ENCODE measurements at regions not wholly inside any gene's neighbourhood (a gene's known extent, or its start where the extent isn't known, plus 50 kb on each side); places are given as distances from the start of the nearest gene placed in this dataset.
"Not testable (repeated sequence)": the region's sequence is repeated elsewhere in the genome, so short reads cannot be mapped to it uniquely, and the experiment has no call there.

DNA sequence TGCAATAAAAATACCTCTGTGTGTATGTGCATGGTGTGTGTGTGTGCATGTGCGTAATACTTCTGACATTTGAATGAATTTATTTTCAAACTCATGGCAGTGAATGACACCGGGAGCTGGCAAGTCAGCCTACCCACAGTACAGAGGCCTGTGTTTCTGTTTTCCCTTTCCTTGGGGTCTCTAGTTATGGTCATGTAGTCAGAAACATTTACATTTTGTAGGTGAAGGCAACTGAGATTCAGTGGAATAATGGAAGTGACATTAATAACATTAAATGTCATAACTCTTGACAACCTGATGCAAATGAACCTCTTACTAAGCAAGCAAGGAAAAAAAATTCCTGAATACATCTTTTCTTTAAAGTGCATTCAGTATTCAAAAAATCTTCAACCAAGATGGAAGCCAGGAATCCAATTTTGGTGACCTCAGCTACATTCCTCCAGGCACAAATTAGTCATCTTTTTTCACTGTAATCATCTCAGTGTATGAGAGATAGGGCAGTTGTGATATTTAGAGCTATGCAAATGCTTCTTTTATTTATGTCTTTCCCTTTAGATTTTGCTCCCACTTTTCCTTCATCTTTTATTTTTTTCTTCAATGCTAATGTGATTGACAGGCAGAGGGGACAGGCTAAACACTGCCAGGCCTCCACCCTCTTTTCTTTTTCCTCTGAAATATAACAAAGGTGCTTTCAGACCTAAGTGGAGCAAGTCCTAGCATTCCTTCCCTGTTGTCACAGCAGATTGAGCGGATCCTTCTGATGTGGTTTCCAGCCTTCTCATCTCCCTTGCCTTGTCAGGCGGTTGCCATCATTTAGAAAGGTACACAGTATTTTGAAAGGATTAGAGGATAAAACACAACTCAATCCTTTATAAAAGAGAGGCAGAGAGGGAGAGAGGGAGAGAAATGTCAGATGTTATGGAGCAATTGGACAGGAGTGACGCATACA lies 569.8 kb upstream of the ADAMTS16 start:
- Mint-ChIP-seq H3K36me3 (peaks cover 5% of the 10 kb centered on the region), H3K4me3 (no peak overlapping the region), H3K27ac (no peak overlapping the region), H3K9me3 (peaks cover 17% of the 10 kb centered on the region), H3K27me3 (no peaks in the 10 kb centered on the region), H3K4me1 (ENCODE audit: low read depth in 2 of 2) (no peaks in the 10 kb centered on the region)
- ATAC-seq (no peak), DNase-seq (ENCODE audit: low spot score) (no peak)

- Mint-ChIP-seq H3K36me3 (peaks cover 5% of the 10 kb centered on the region), H3K4me1 (ENCODE audit: low read depth in 2 of 2) (no peaks in the 10 kb centered on the region), H3K27me3 (no peaks in the 10 kb centered on the region), H3K9me3 (peaks cover 17% of the 10 kb centered on the region), H3K4me3 (no peak overlapping the region), H3K27ac (no peak overlapping the region)
- no peak for DNase-seq (ENCODE audit: low spot score)
- ATAC-seq = no peak
Measured at GRCh38 chr5:4571248-4571948, 568.7 kb upstream of the ADAMTS16 start.

GRCh38 chr5:4572311-4573100 lies 567.6 kb upstream of the ADAMTS16 start:
- ATAC-seq = no peak
- no peak overlapping the region for H3K27ac Mint-ChIP-seq
- no peak for DNase-seq (ENCODE audit: low spot score)
- no peak overlapping the region for H3K4me3 Mint-ChIP-seq
- H3K36me3 Mint-ChIP-seq = peaks cover 5% of the 10 kb centered on the region
- H3K9me3 Mint-ChIP-seq = peaks cover 15% of the 10 kb centered on the region
- no peaks in the 10 kb centered on the region for H3K4me1 Mint-ChIP-seq (ENCODE audit: low read depth in 2 of 2)
- no peaks in the 10 kb centered on the region for H3K27me3 Mint-ChIP-seq

GRCh38 chr5:4575608-4576007 lies 564.5 kb upstream of the ADAMTS16 start:
- H3K27me3 Mint-ChIP-seq = no peaks in the 10 kb centered on the region
- ATAC-seq (no peak), DNase-seq (ENCODE audit: low spot score) (no peak)
- peaks cover 5% of the 10 kb centered on the region for H3K36me3 Mint-ChIP-seq
- H3K4me3 Mint-ChIP-seq = no peak overlapping the region
- H3K4me1 Mint-ChIP-seq (ENCODE audit: low read depth in 2 of 2) = no peaks in the 10 kb centered on the region
- H3K9me3 Mint-ChIP-seq = peaks cover 8% of the 10 kb centered on the region
- H3K27ac Mint-ChIP-seq = no peak overlapping the region

- DNase-seq (ENCODE audit: low spot score) = no peak
- no peak overlapping the region for H3K27ac Mint-ChIP-seq
Measured at GRCh38 chr5:4576161-4576748, 563.9 kb upstream of the ADAMTS16 start.

GRCh38 chr5:4576908-4577307 lies 563.2 kb upstream of the ADAMTS16 start:
- no peaks in the 10 kb centered on the region for H3K27me3 Mint-ChIP-seq

More at GRCh38 chr5:4576161-4576748, 563.9 kb upstream of the ADAMTS16 start:
- Mint-ChIP-seq H3K36me3 (peaks cover 5% of the 10 kb centered on the region), H3K4me3 (no peak overlapping the region), H3K9me3 (peaks cover 9% of the 10 kb centered on the region), H3K27me3 (no peaks in the 10 kb centered on the region), H3K4me1 (ENCODE audit: low read depth in 2 of 2) (no peaks in the 10 kb centered on the region)
- no peak for ATAC-seq

GRCh38 chr5:4579679-4580078 lies 560.5 kb upstream of the ADAMTS16 start:
- no peaks in the 10 kb centered on the region for H3K27me3 Mint-ChIP-seq
- ATAC-seq (no peak), DNase-seq (ENCODE audit: low spot score) (no peak)
- no peak overlapping the region for H3K27ac Mint-ChIP-seq
- no peak overlapping the region for H3K4me3 Mint-ChIP-seq
- H3K36me3 Mint-ChIP-seq = no peaks in the 10 kb centered on the region
- no peaks in the 10 kb centered on the region for H3K4me1 Mint-ChIP-seq (ENCODE audit: low read depth in 2 of 2)
- H3K9me3 Mint-ChIP-seq = peaks cover 6% of the 10 kb centered on the region

More at GRCh38 chr5:4576908-4577307, 563.2 kb upstream of the ADAMTS16 start:
- peaks cover 9% of the 10 kb centered on the region for H3K9me3 Mint-ChIP-seq
- no peaks in the 10 kb centered on the region for H3K4me1 Mint-ChIP-seq (ENCODE audit: low read depth in 2 of 2)
- ATAC-seq (no peak), DNase-seq (ENCODE audit: low spot score) (no peak)
- no peak overlapping the region for H3K27ac Mint-ChIP-seq
- no peak overlapping the region for H3K4me3 Mint-ChIP-seq
- peaks cover 5% of the 10 kb centered on the region for H3K36me3 Mint-ChIP-seq

- Mint-ChIP-seq H3K36me3 (no peaks in the 10 kb centered on the region), H3K9me3 (peaks cover 6% of the 10 kb centered on the region), H3K27me3 (no peaks in the 10 kb centered on the region), H3K4me1 (ENCODE audit: low read depth in 2 of 2) (no peaks in the 10 kb centered on the region), H3K4me3 (no peak overlapping the region), H3K27ac (no peak overlapping the region)
- peak in 1 of 2 donors; percentile 17 for ATAC-seq
- DNase-seq (ENCODE audit: low spot score) = no peak
Measured at GRCh38 chr5:4580772-4581171, 559.4 kb upstream of the ADAMTS16 start.

GRCh38 chr5:4581289-4581688 lies 558.8 kb upstream of the ADAMTS16 start:
- no peak overlapping the region for H3K4me3 Mint-ChIP-seq
- H3K27me3 Mint-ChIP-seq = no peaks in the 10 kb centered on the region
- no peaks in the 10 kb centered on the region for H3K36me3 Mint-ChIP-seq
- peaks cover 9% of the 10 kb centered on the region for H3K9me3 Mint-ChIP-seq
- ATAC-seq (no peak), DNase-seq (ENCODE audit: low spot score) (no peak)
- H3K4me1 Mint-ChIP-seq (ENCODE audit: low read depth in 2 of 2) = no peaks in the 10 kb centered on the region
- H3K27ac Mint-ChIP-seq = no peak overlapping the region

DNA sequence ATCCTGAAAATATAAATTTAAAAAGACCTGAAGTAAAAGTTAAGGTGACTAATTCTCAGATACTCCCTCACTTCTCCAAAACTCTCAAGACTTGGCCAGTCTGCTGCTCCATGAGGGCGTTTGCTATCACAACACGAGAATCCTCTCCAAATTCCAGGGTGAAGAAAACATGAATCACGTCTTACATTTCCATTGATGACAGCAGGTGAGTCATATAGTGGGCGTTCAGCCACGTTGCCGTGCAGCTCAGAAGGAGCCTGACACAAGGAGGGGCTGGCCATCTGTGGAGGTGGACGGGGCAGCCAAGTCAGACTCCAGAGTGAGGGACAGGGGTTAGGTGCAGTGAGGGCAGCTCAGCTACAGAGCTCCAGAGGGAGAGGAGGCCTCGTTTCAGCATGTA lies 555.1 kb upstream of the ADAMTS16 start:
- no peak overlapping the region for H3K27ac Mint-ChIP-seq
- ATAC-seq = peak in 1 of 2 donors; percentile 11
- DNase-seq (ENCODE audit: low spot score) = no peak
- peaks cover 15% of the 10 kb centered on the region for H3K9me3 Mint-ChIP-seq
- H3K4me1 Mint-ChIP-seq (ENCODE audit: low read depth in 2 of 2) = no peaks in the 10 kb centered on the region
- H3K4me3 Mint-ChIP-seq = no peak overlapping the region
- no peaks in the 10 kb centered on the region for H3K27me3 Mint-ChIP-seq
- H3K36me3 Mint-ChIP-seq = peaks cover 6% of the 10 kb centered on the region

GRCh38 chr5:4613440-4613839 lies 526.7 kb upstream of the ADAMTS16 start:
- H3K27me3 Mint-ChIP-seq = no peaks in the 10 kb centered on the region
- no peak overlapping the region for H3K27ac Mint-ChIP-seq
- H3K4me3 Mint-ChIP-seq = no peak overlapping the region
- H3K36me3 Mint-ChIP-seq = peaks cover 6% of the 10 kb centered on the region
- DNase-seq (ENCODE audit: low spot score) (no peak), ATAC-seq (no peak)
- H3K4me1 Mint-ChIP-seq (ENCODE audit: low read depth in 2 of 2) = no peaks in the 10 kb centered on the region
- H3K9me3 Mint-ChIP-seq = peaks cover 18% of the 10 kb centered on the region

DNA sequence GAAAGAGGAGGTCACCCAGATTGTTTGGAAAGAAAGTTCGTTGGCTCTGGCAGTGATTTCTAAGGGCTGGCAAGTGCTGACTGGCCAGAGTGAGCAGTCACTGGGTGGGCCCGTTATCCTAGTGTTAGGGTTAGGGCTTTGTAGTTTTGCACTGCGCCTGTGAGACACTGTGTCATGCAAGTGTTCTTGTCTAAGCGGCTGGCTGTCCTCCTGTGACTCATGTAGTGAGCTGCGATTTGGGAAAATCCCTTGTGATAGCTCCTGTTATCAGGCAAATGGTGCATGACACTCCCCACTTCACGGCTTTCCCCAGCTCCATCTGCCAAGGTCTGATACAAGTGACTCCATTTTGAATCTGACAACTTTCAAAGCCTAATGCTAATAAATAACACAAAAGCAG lies 526.0 kb upstream of the ADAMTS16 start:
- no peak overlapping the region for H3K27ac Mint-ChIP-seq
- no peak overlapping the region for H3K4me3 Mint-ChIP-seq

GRCh38 chr5:4615369-4615768 lies 524.8 kb upstream of the ADAMTS16 start:
- ATAC-seq; H3K4me3 Mint-ChIP-seq; H3K27me3 Mint-ChIP-seq; DNase-seq (ENCODE audit: low spot score); H3K27ac Mint-ChIP-seq; H3K36me3 Mint-ChIP-seq; H3K4me1 Mint-ChIP-seq (ENCODE audit: low read depth in 2 of 2): not testable (repeated sequence)
- peaks cover 10% of the 10 kb centered on the region for H3K9me3 Mint-ChIP-seq

More for the DNA sequence above, 526.0 kb upstream of the ADAMTS16 start:
- ATAC-seq (no peak), DNase-seq (ENCODE audit: low spot score) (no peak)
- Mint-ChIP-seq H3K9me3 (peaks cover 15% of the 10 kb centered on the region), H3K27me3 (no peaks in the 10 kb centered on the region), H3K4me1 (ENCODE audit: low read depth in 2 of 2) (no peaks in the 10 kb centered on the region), H3K36me3 (peaks cover 6% of the 10 kb centered on the region)
